Activated T-helper 17 cell treated with anti-CD3 and anti-CD28 coated beads, Interleukin-2, amount 50 U/mL, for 72 hours (primary cell): ENCODE measurements at regions not wholly inside any gene's neighbourhood (a gene's known extent, or its start where the extent isn't known, plus 50 kb on each side); places are given as distances from the start of the nearest gene placed in this dataset.

Source experiments
- ATAC-seq: fragments of 150-1000 bp; cut with Tn5 transposase; replicated peaks from 2 replicates; pipeline ENCODE4 v1.10.0; 2021; ENCODE audit warnings: mild to moderate bottlenecking, moderate library complexity
- H3K27ac Mint-ChIP-seq: one replicate; pipeline ENCODE4 v1.8.0; 2022; ENCODE audit warnings: mixed read lengths
- H3K27me3 Mint-ChIP-seq: one replicate; pipeline ENCODE4 v1.8.0; 2022; ENCODE audit warnings: mixed read lengths
- H3K36me3 Mint-ChIP-seq: one replicate; pipeline ENCODE4 v1.8.0; 2022; ENCODE audit warnings: low read depth, mild to moderate bottlenecking, mixed read lengths
- H3K4me1 Mint-ChIP-seq: one replicate; pipeline ENCODE4 v1.8.0; 2022; ENCODE audit warnings: mixed read lengths
- H3K4me3 Mint-ChIP-seq: one replicate; pipeline ENCODE4 v1.8.0; 2022; ENCODE audit warnings: mild to moderate bottlenecking, mixed read lengths
- H3K9me3 Mint-ChIP-seq: one replicate; pipeline ENCODE4 v1.8.0; 2022; ENCODE audit warnings: mixed read lengths

GRCh38 chr1:4298361-4299083 lies 355.9 kb upstream of the AJAP1 start:
- peaks cover 18% of the 10 kb centered on the region for H3K27me3 Mint-ChIP-seq
- ATAC-seq: no peak
- no peaks in the 10 kb centered on the region for H3K36me3 Mint-ChIP-seq
- no peak overlapping the region for H3K27ac Mint-ChIP-seq
- H3K4me3 Mint-ChIP-seq: no peak overlapping the region
- peaks cover 8% of the 10 kb centered on the region for H3K9me3 Mint-ChIP-seq
- H3K4me1 Mint-ChIP-seq: no peaks in the 10 kb centered on the region

DNA sequence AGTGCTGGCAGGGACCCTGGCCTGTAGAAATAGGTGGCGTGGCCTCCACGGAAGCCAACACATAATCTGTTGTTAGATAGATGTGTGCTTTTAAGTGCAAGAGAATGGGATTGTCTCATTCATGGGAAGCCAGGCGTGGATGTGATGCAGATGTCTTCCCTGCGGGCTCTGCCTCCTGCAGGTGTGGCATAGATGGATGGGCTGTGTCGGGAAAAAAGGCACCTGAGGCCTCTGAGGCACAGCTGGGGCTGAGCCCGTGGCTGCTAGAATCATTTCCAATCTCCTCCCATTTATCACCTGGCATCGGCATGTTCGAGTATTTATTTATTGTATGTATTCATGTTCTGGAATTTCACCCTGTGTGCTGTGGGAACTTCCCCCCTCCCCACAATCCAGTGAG lies 353.4 kb upstream of the AJAP1 start:
- H3K36me3 Mint-ChIP-seq: no peaks in the 10 kb centered on the region
- no peak overlapping the region for H3K27ac Mint-ChIP-seq
- peaks cover 11% of the 10 kb centered on the region for H3K27me3 Mint-ChIP-seq
- H3K4me1 Mint-ChIP-seq: no peaks in the 10 kb centered on the region
- ATAC-seq: no peak
- peaks cover 8% of the 10 kb centered on the region for H3K9me3 Mint-ChIP-seq
- no peak overlapping the region for H3K4me3 Mint-ChIP-seq

DNA sequence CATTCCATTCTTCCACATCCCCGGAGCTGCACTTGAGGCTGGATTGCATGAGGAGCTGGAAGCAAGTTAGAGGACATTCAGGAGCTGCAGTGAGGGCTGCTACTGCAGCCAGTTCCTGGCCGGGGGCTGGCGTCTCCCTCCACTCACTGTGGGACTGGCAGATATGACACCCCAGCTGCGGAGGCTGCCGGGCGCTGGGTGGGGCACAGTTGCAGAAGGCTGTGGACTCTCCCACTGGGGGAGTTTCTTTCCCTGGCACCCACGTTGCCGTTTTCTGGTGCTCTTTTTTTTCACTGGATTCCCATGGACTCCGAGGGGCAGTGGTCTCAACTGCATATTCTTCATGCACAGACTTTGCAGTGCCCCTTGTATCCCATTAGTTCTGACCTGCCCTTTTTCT lies 351.1 kb upstream of the AJAP1 start:
- Mint-ChIP-seq H3K27ac (no peak overlapping the region), H3K4me3 (no peak overlapping the region), H3K9me3 (no peaks in the 10 kb centered on the region)

DNA sequence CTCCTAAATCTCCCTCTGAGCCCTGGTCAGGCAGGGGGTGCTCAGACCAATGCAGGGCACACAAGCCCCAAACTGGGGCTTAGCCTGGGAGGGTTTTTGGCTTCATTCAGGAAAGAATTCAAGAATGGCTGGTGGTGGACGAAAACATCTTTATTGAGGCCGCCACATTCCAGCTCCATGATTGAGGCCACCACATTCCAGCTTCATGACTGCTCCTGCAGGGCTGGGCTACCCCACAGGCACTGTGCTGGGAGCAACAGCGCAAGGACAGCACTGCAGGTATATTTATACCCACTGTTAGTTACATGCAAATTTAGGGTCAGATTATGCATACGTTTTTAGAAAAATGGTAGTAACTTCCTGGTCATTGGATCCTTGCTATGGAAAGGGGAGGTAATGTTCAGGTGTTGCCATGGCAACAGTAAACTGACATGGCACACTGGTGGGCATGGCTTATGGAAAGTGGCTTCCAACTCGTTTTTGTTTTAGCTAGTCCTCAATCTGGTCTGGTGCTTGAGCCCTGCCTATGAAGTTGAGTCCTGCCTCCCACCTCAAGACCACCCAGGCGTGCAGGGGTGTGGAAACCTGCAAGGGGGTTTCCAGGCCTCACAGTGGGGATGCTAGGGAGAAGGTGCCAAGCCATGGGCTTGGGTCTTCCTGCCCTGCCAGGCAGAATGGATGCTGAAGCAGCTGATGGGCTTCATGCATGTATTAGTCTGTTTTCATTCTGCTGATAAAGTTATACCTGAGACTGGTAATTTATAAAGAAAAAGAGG lies 348.7 kb upstream of the AJAP1 start:
- no peaks in the 10 kb centered on the region for H3K36me3 Mint-ChIP-seq
- no peaks in the 10 kb centered on the region for H3K9me3 Mint-ChIP-seq
- no peak for ATAC-seq
- no peak overlapping the region for H3K27ac Mint-ChIP-seq
- H3K4me1 Mint-ChIP-seq: no peaks in the 10 kb centered on the region
- no peaks in the 10 kb centered on the region for H3K27me3 Mint-ChIP-seq
- no peak overlapping the region for H3K4me3 Mint-ChIP-seq

More for the DNA sequence above, 351.1 kb upstream of the AJAP1 start:
- Mint-ChIP-seq H3K27me3 (no peaks in the 10 kb centered on the region), H3K4me1 (no peaks in the 10 kb centered on the region), H3K36me3 (no peaks in the 10 kb centered on the region)
- no peak for ATAC-seq

DNA sequence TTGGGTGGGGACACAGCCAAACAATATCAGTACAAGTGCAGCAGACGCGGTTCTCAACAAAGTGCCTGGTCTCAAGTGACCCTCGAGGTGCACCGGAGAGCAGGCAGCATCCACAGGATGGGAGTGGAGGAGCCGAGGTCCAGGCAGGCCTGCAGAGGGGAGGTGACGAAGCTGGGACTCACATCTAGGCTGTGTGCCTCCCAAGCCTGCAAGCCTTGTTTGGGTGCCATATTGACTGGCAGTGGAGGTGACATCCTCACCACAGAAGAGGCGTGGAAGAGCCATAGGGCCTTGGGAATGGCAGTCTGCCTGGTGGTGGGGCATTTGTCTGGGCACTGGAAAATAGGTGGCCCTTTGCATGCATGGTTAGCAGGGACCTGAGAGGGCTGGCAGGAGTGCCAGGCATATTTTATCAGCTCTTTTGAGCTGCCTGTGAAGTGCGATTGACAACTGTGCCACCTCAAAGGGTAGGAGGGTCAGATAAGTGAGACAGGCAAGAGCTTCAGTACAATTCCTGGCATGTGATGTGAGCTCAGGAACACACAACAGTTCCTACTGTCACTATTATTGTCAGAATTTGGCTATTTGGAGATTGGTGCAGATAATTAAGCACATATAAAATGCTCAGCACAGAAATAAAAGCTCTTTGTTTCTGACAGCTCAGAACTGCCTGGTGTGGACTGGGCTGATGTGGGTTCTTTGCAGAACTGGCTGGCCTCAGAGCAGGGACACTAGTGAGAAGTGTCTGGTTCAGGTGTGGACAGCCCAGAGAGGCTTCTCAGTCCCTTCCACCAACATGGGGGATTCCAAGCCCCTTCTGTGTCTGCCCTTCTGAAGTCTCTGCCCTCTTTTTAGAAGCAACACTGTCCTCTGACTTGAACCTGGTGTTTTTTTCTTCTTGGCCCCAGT lies 347.6 kb upstream of the AJAP1 start:
- no peaks in the 10 kb centered on the region for H3K27me3 Mint-ChIP-seq
- no peaks in the 10 kb centered on the region for H3K9me3 Mint-ChIP-seq
- H3K36me3 Mint-ChIP-seq: no peaks in the 10 kb centered on the region
- no peak for ATAC-seq
- H3K4me1 Mint-ChIP-seq: no peaks in the 10 kb centered on the region
- no peak overlapping the region for H3K4me3 Mint-ChIP-seq
- no peak overlapping the region for H3K27ac Mint-ChIP-seq

GRCh38 chr1:4307468-4307845 lies 347.0 kb upstream of the AJAP1 start:
- Mint-ChIP-seq H3K4me3 (no peak overlapping the region), H3K27me3 (no peaks in the 10 kb centered on the region), H3K36me3 (no peaks in the 10 kb centered on the region), H3K4me1 (no peaks in the 10 kb centered on the region), H3K27ac (no peak overlapping the region), H3K9me3 (no peaks in the 10 kb centered on the region)
- ATAC-seq: no peak

GRCh38 chr1:4307911-4308545 lies 346.4 kb upstream of the AJAP1 start:
- H3K4me1 Mint-ChIP-seq: no peaks in the 10 kb centered on the region
- H3K9me3 Mint-ChIP-seq: peaks cover under 1% of the 10 kb centered on the region
- no peak for ATAC-seq
- no peak overlapping the region for H3K27ac Mint-ChIP-seq
- peaks cover under 1% of the 10 kb centered on the region for H3K27me3 Mint-ChIP-seq
- no peak overlapping the region for H3K4me3 Mint-ChIP-seq
- no peaks in the 10 kb centered on the region for H3K36me3 Mint-ChIP-seq

- Mint-ChIP-seq H3K4me1 (no peaks in the 10 kb centered on the region), H3K27ac (no peak overlapping the region), H3K9me3 (peaks cover 5% of the 10 kb centered on the region), H3K4me3 (no peak overlapping the region), H3K36me3 (no peaks in the 10 kb centered on the region), H3K27me3 (peaks cover 7% of the 10 kb centered on the region)
- ATAC-seq: no peak
These were observed 345.6 kb upstream of the AJAP1 start for GRCh38 chr1:4308806-4309205.

GRCh38 chr1:4309676-4310320 lies 344.6 kb upstream of the AJAP1 start:
- Mint-ChIP-seq H3K27me3 (peaks cover 7% of the 10 kb centered on the region), H3K36me3 (no peaks in the 10 kb centered on the region), H3K9me3 (peaks cover 11% of the 10 kb centered on the region), H3K4me3 (no peak overlapping the region), H3K4me1 (no peaks in the 10 kb centered on the region), H3K27ac (no peak overlapping the region)
- ATAC-seq: no peak

GRCh38 chr1:4310396-4310923 lies 343.9 kb upstream of the AJAP1 start:
- Mint-ChIP-seq H3K9me3 (peaks cover 14% of the 10 kb centered on the region), H3K36me3 (no peaks in the 10 kb centered on the region), H3K27ac (no peak overlapping the region), H3K4me3 (no peak overlapping the region), H3K4me1 (no peaks in the 10 kb centered on the region), H3K27me3 (peaks cover 7% of the 10 kb centered on the region)
- no peak for ATAC-seq

DNA sequence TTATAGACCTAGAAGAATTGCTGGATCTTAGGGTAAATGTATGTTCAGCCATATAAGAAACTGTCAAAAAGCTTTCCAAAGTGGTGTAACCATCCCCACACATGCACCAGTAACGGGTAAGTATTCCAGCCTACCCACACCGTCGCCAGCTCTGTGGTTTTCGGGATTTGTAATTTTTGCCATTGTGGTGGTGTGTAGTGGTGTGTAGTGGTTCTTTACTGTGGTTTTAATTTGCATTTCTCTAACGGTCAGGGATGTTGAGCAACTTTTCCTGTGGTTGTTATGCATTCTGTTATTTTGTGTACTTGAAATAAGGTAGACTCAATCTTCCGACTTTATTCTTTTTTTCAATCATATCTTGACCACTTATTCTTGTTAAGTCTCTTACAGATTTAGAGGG lies 342.4 kb upstream of the AJAP1 start:
- no peak overlapping the region for H3K27ac Mint-ChIP-seq
- H3K36me3 Mint-ChIP-seq: no peaks in the 10 kb centered on the region
- H3K4me3 Mint-ChIP-seq: no peak overlapping the region
- no peak for ATAC-seq
- H3K4me1 Mint-ChIP-seq: no peaks in the 10 kb centered on the region
- H3K9me3 Mint-ChIP-seq: peaks cover 19% of the 10 kb centered on the region
- peaks cover 18% of the 10 kb centered on the region for H3K27me3 Mint-ChIP-seq

- Mint-ChIP-seq H3K27me3 (peaks cover 18% of the 10 kb centered on the region), H3K4me3 (no peak overlapping the region), H3K9me3 (peaks cover 19% of the 10 kb centered on the region), H3K27ac (no peak overlapping the region), H3K36me3 (no peaks in the 10 kb centered on the region), H3K4me1 (no peaks in the 10 kb centered on the region)
- ATAC-seq: no peak
These were observed 339.2 kb upstream of the AJAP1 start for GRCh38 chr1:4315202-4315601.

GRCh38 chr1:4317207-4317606 lies 337.2 kb upstream of the AJAP1 start:
- H3K4me3 Mint-ChIP-seq: no peak overlapping the region
- no peak overlapping the region for H3K27ac Mint-ChIP-seq
- no peaks in the 10 kb centered on the region for H3K4me1 Mint-ChIP-seq
- no peaks in the 10 kb centered on the region for H3K36me3 Mint-ChIP-seq
- no peak for ATAC-seq
- peaks cover 19% of the 10 kb centered on the region for H3K9me3 Mint-ChIP-seq
- peaks cover 18% of the 10 kb centered on the region for H3K27me3 Mint-ChIP-seq

DNA sequence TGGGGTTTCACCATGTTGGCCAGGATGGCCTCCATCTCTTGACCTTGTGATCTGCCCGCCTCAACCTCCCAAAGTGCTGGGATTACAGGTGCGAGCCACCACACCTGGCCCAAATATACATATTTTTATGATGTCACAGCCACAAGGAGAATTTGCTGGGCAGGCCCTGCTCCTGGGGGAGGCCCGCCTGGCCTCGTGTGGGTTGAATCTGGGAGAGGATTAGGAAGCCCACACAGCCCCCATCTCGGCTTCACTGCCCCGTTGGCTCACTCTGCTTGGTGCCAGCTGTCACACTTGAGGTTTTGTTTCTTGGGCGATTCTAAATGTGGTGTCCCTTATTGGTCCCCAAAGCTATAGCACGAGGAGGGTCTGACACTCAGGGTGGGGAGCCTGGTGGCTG lies 335.7 kb upstream of the AJAP1 start:
- H3K36me3 Mint-ChIP-seq: no peaks in the 10 kb centered on the region
- no peaks in the 10 kb centered on the region for H3K4me1 Mint-ChIP-seq
- no peak overlapping the region for H3K27ac Mint-ChIP-seq
- no peak overlapping the region for H3K4me3 Mint-ChIP-seq
- peaks cover 12% of the 10 kb centered on the region for H3K27me3 Mint-ChIP-seq
- peaks cover 14% of the 10 kb centered on the region for H3K9me3 Mint-ChIP-seq
- no peak for ATAC-seq
